Kidney tubule cell (primary cell): ENCODE measurements at regions not wholly inside any gene's neighbourhood (a gene's known extent, or its start where the extent isn't known, plus 50 kb on each side); places are given as distances from the start of the nearest gene placed in this dataset.
A peak's percentile ranks its signal among the peaks of the same experiment; 100 is the strongest.
"Not testable (repeated sequence)": the region's sequence is repeated elsewhere in the genome, so short reads cannot be mapped to it uniquely, and the experiment has no call there.

Source experiments
- DNase-seq: peaks from one replicate; pipeline ENCODE4 v3.0.0-alpha.2; 2018; ENCODE audit warnings: low spot score

DNA sequence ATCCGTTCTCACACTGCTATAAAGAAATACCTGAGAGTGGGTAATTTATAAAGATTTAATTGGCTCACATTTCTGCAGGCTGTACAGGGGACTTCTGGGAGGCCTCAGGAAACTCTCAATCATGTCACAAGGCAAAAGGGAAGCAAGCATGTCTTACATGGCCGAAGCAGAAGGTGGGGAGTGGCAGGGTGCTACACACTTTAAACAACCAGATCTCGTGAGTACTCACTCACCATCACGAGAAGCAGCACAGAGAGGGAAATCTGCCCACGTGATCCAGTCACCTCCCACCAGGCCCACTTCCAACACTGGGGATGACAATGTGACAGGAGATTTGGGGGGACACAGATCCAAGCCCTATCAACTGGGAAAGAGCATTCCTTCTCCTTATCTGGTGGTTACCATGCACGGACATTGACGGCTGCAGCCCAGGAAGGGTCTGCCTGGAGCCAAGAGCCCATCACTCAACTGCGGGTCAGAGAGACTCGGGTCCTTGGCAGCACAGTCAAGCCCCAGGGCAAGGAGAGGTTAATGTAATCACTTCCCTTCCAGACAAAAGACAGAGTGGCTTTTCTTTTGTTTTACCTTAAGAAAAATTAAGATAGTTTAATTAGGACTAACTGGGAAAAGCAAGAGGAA, 112.3 kb upstream of the CST7 start:
- DNase-seq, result no peak

DNA sequence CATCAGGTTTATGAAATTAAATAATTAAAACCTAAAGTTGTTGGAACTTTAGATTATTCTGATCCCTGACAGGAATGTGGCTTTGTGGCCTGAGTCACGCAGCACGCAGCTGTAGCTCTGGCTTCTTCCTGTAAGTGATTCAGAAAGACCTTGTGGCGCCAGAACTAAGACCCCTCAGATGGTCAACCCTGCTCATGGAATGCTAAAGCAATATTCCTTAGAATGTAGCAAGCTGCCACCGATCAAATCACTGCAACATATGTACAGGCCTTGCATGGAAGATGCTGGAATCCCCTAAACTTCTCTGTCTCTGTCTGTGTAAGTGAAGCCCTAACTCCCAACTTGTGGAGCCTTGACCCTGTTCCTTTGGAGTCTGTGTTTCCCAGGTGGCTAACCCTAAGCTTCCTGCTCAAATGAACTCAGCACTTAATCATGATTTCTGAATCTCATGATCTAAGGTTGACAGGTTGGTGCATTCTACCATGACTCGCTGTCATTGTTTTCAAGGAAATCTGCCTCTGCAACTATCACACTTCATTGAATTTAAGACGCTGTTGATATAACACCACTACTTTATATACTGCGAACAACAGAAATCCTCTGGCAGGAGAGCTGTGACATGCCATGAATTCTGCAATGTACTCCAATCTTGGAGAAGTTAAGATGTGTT, 111.2 kb upstream of the CST7 start:
- peak; percentile 74 for DNase-seq

DNA sequence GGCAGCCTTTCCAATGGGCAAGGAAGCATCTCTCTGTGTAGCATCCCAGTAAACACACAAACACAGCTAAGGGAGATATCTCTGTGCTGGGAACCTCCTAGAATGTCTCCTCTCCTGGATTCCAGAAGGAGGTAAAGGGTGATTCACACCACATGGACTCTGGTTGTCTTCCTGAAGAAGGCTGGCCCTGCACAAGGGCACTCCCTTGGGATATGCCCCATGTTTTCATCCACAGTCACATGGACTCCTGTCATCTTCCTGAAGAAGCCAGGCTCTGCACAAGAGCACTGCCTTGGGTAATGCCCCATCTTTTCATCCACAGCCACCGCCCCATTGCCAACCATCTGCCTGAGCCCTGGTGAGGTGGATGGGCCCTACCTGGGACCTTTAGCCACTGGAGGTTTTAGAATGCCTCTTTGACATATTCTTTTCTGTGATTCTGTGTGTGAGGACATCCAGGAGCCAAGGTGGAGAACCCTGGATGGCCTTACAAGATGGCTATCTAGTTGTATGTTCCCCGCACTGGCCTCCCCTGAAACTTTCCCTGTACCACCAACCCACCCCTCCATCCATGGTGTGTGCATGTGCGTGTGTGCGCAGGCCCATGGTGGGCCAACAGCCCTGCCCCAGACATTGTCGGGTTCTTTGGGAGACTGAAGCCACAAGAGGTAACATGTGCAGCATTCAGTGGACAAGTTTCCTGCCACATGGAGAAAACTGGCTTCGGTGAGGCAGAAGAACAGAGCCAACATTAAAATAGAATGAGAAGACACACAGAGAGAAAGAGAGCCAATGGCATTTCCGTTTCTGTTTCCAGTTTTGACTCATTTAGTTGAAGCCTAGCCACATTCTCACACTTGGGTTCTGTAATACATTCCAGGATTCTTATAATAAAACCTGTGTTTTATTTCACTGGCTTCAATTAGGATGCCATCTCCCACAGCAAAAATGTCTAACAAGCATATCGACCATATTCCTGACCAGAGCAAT, 110.2 kb upstream of the CST7 start:
- DNase-seq, result peak; percentile 57

DNA sequence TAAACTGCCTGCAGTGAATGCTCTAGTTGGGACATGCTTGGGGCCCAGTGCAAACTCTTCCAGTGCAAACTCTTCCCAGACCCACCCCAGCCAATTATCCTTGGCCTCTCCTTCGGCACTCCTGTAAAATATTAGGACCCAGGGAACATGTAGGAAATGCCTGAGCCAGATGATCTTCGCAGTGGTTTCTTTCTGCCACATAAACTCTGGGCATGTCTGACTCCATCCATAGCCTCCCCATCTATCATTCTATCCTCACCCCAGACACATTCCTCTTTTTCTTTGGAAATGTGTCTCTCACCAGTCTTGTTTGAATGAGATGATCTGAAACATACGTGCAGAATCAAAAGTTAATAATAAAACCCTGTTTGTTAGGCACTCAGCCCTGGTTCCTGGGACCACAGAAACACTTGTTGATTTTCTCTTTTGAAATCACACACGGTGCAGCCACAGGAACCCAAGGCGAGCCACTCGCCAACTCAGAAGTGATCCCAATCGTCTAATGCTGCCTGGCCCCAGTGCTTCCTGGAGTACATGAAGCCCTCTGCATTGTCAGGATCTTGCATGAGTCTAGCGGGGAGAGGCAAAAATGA, 108.9 kb upstream of the CST7 start:
- DNase-seq, result peak; percentile 45

DNA sequence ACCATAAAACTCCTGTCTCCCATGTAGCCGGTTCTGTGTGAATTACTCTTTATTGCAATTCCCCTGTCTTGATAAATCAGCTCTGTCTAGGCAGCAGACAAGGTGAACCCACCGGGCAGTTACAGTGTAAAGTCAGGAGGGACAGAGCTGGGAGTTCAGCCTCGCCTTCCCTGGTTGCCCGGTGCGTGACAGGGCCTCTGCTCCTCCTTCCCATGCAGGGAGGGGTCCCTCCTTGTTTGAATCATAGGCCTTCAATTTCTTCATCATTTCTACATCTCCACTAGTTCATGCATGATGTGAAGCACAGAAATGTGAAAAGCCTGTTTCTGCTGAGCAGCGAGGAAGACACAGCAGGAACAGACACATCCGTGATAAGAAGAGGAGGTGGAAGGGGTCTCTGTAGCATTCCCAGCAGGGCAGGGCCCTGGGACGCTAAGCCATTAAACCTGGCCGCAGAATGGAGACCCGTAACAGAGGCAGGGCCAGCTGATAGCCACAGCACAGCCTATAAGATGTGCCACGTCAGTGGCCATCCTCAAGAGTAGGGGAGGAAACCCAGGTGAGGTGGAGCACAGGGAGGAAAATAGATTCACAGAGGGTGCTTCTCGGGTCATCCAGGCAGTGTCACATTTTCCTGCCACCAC, 106.7 kb upstream of the CST7 start:
- no peak for DNase-seq

DNA sequence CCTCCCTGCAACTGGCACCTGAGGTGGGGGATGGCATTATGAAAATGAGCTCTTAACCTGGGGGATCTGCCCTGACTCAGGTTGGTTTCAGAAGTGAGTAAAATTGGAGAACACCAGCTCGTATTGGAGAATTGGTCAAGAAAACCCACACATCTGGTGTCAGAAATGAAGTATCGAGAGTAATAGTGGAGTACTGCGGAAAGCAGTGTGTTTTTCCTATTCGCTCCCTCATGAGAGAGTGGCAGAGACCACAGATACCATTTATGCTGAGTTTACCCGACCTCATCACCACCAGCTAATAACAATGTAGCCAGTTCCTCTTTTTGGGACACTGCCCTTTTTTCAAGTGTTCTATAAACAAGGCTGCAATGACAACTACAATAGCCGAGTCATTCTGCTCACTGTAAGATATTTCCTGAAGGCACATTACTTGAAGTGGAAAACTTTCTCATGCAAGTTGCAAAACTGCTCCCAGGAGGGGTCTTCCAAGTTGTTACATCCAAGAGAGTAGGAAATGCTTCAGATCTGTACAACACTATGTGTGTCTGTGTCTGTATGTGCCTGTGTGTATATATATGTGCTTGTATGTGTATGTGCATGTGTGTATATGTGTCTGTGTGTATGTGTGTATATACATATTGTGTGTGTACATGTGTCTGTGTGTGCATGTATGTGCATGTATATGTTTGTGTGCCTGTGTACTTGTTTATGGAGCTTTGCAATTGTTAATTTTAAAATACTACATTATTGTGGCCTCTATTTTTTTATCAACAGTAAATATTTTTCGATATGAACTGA, 106.0 kb upstream of the CST7 start:
- DNase-seq, result peak; percentile 17

DNA sequence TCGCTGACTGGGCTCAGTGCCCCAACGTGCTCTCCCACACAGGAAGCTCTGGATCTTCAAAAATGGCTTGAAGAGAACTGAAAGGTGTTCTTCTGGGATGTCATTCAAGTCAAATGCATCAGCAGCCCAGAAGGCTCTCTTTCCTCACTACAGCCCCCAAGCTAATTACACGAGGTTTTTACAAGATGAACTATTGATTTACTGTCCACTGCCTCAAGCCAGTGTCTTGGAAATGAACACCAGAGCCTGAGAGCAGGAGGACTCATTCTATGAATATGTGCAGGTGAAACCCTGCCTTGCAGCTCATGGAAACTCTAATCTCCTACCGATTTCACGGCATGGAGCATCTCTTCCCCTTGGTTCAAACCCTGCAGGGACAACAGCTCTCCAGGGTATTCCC, 98.9 kb upstream of the CST7 start:
- DNase-seq, result no peak

DNA sequence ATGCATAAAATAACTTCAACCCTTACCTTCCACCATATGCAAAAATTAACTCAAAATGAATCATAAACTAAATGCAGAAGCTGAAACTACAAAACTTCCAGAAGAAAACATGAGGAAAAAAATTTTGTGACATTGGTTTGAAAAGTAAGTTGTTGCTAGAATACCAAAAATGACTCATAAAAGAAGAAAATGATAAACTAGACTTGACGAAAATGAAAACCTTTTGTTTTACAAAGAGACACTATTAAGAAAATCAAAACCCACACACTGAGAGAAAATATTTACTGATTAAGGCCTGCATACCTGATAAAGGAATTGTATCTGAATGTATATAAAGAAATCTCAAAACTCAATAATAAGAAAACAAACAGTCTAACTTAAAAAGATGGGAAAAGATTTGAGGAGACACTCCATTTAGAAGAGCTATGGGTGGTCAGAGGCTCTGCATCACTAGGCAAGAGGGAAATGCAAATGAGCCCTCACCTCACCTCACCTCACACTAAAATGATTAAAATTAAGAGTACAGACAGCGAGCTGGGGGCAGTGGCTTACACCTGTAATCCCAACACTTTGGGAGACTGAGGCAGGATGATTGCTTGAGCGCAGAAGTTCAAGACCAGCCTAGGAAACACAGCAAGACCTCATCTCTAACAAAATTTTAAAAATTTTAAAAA, 97.6 kb upstream of the CST7 start:
- no peak for DNase-seq

DNA sequence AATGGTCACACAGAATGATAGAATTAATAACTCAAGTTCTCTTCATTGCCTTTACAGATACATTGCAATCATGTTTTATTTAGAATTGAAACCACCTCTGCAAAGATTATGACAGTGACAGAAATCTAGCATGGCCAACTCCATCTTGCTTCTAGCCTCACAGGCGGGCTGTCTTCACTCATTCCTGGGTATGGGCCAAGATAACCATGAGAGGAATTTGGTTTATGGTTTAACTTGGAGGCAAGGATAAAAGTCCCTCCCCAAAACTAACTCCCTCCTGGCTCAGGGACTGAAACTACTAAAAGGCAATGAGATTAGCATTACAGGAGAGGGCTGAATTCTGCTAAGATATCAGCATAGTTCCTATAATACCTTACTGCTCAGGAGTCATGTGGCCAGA, 95.2 kb upstream of the CST7 start:
- no peak for DNase-seq

DNA sequence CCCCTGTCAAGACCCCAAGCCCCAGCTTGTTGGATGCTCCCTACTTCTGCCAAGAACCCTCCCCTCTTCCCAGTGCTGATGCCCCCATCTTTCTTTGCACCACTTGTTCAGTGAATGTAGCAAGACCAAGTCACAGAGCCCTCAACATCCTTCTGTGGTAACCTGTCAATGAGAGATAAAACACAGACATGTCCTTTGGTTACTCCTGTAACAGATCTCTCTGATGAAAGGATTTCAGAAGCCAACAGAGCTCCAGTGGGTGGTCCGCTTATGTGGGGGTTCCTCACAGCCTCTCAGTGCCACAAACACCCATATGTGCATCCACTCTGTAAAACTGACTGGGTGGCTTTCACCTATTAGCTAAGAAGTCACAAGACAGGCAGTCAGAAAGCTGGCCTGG, 93.2 kb upstream of the CST7 start:
- no peak for DNase-seq

DNA sequence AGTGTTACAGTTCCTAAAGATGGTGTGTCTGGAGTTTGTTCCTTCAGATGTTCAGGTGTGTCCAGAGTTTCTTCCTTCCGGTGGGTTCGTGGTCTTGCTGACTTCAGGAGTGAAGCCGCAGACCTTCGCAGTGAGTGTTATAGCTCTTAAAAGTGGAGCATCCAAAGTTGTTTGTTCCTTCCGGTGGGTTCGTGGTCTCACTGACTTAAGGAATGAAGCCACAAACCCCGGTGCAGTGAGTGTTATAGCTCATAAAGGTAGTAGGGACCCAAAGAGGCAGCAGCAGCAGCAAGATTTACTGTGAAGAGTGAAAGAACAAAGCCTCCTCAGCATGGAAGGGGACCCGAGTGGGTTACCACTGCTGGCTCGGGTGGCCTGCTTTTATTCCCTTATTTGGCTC, 90.6 kb upstream of the CST7 start:
- DNase-seq, result not testable (repeated sequence)

DNA sequence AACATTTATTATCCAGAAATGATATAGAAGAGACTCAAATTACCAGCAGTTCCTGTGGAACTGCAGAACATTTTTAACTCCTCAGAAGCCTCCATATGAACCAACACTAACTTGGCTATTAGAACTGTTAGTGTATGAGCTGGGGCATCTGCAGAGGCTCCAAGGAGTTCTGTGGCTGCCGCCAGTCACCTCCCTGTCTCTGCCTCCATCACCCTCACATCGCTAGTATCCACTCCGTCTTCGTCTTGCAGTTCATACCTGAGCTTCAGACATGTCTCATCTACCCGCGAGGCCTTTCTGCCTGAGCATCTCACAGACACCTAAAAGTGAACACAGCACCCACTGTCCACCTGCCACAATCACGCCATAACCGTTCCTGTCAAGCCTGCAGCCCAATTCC, 89.5 kb upstream of the CST7 start:
- no peak for DNase-seq

DNA sequence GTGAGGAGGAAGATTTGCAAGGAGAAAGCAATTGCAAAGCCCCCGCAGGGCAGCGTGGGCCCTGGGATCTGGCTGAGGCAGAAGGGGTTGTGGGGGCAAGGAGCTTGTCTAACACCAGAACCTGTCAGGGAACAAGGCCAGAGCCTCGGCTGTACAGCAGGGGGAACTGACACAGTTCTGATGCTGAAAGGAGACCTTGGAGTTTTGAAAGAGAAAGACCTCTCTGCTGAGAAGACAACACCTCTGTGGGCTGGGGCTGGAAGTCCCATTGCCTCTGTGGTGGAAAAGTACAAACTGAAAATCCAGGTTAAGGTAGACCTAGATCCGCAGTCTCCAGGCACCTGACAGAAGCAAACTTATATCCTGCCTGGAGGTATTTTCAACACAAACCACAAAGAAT, 86.9 kb upstream of the CST7 start:
- DNase-seq, result no peak

DNA sequence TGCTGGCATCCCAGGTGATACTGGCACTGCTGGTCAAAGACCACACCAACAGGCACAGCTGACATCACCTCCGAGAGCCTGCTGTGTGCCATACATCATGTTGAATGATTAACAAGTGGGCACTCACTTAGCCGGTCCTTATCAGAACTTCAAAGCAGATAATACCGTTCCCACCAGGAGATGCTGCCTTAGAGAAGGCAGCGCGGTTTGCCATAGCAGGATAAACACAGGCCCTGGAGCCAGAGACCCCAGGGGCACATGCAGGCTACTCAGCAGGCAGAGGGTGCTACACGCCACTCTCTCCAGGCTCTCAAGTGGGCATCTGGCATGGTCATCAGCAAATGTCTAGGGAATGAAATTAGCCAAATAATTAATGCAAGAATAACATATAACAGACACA, 86.5 kb upstream of the CST7 start:
- no peak for DNase-seq

DNA sequence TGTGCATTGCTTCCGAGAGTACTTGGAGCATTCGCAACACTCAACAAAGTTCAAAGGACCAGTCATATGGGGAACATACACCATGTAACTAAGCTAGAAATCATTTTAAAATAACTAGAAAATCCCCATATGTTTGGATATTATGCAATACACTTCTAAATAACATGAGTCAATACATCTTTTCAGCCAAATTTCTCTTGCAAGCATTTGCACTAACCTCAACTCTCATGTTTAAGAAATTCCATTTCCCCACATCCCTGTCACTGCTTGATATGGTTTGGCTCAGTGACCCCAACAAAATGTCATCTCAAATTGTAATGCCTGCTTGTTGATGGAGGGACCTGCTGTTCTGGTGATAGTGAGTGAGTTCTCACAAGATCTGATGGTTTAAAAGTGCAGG, 85.7 kb upstream of the CST7 start:
- DNase-seq, result no peak

DNA sequence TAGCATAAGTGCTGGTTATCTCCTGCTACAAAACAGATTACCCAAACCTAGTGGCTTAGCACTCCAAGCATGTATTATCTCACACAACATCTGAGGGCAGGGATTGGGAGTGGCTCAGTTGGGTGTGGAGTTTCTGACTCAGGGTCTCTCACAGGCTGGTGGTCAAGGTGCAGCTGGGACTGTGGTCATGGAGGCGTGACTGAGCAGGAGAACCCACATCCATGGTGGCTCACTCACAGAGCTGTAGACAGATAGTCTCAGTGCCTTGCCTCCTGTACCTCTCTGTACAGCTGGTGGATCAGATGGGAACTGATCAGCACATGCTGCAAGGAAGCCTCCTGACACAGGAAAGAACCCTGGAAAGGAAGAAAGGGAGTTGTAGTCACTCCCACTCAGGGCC, 83.1 kb upstream of the CST7 start:
- DNase-seq, result peak; percentile 12

DNA sequence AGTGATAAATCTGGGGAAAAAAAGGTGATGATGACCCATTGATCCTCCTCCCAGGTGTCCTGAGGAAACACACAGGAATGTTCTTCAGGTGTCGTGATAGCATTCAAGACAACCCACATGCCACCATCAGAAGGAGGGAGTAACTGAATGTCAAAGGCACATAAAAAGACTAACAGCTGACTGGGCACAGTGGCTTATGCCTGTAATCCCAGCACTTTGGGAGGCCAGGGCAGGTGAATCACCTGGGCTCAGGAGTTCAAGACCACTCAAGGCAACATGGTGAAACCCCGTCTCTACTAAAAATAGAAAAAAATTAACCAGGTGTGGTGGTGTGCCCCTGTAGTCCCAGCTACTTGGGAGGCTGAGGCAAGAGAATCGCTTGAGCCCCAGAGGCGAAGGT, 82.3 kb upstream of the CST7 start:
- no peak for DNase-seq

DNA sequence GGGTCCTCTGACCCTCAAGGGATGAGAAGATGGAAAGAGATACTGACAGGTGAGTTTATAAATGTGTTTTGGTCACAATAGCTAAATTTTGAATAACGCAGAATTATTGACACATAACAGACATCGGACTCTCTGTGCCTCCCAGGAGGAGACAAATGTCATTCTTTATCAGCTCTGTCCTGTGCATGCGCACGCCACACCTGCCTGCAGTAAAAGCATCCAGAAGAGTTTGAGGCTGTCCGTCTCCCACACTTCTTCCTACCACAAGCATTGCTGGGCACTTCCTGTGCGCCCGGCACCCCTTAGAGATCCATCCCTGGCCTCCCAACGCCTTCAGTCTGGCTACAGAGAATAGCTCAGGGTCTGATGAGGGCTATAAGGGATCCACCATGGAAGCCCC, 81.5 kb upstream of the CST7 start:
- DNase-seq, result no peak

DNA sequence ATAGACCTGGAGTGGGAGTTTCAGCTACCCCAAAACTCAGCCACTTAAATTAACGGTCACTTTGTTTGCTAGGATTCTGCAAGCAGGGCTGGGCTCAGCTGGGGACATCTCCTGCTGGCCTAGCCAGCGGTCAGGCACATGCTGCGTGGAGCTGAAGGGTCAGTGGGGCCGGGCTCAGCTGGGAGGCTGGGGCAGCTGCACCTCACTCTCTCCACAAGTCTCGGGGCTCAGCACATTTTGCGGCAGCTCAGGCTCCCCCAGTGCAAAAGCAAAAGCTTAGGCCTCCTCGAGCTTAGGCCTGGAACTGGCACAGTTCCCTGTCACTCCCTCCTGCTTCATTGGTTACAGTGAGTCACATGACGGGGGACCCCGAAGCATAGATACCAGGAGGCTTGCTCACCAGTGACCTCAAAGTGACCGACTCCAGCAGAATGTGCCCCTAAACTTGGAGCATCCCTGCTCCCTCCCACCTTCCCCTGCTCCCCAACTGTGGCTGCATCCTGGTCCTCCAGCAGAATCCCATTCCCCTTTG, 80.6 kb upstream of the CST7 start:
- no peak for DNase-seq

DNA sequence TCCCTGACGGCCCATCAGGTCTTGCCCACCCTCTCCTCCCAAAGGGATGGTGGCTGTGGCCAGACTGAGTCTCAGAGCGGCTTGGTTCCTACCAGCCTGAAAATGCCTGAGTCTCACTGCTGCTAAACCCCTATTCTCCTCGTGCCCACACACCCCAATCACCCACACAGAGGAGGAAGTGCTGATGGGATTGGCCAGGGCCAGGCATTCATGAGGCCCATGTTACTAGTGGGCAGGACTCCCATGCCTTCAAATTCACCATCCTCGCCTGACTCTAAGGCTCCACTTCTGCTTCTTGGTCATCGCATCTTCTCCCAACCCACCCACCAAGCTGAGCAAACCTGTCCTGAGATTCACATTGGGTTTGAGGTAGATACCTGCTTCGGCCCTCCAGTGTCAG, 80.1 kb upstream of the CST7 start:
- DNase-seq, result no peak
